GM12891 (cell line): ENCODE measurements at regions not wholly inside any gene's neighbourhood (a gene's known extent, or its start where the extent isn't known, plus 50 kb on each side); places are given as distances from the start of the nearest gene placed in this dataset.

Experiments
- POLR2A ChIP-seq: IDR thresholded peaks from 2 replicates; pipeline ENCODE4 v1.6.1; 2011; ENCODE audit warnings: low read depth, low read length, control low read depth
- POLR2AphosphoS5 ChIP-seq: IDR thresholded peaks from 2 replicates; pipeline ENCODE4 v1.6.1; 2011; ENCODE audit warnings: low read depth, low read length, control low read depth
- SPI1 ChIP-seq: IDR thresholded peaks from 2 replicates; pipeline ENCODE4 v1.6.1; 2011; ENCODE audit warnings: low read depth, low read length, control low read depth

DNA sequence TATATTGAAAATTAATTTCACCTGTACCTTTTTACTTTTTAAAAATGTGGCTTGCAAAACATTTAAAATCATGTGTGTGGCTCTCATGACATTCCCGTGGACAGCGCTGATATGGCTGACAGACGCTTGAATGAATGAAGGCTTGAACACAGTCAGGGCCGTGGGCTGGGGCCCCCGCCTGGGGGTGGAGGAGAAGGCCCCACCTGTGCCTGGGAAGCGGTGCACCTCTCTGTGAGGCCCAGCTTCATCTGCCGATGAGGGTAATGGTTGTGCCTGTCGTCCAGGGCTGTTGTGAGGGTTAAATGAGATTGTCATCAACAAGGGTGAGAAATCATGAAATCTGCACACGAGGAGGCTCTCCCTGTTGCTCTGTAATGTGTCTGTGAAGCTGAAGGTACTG lies 85.9 kb upstream of the PRR23E start:
- no peak for TF ChIP-seq POLR2AphosphoS5
- TF ChIP-seq POLR2A: no peak
- TF ChIP-seq SPI1: no peak
